Gastroesophageal sphincter (tissue), 4 donors: ENCODE measurements at regions not wholly inside any gene's neighbourhood (a gene's known extent, or its start where the extent isn't known, plus 50 kb on each side); places are given as distances from the start of the nearest gene placed in this dataset.

Source experiments
- ATAC-seq: fragments of 150-250 bp; one replicate; pipeline ENCODE4 v1.9.1; 2016; ENCODE audit warnings: mild to moderate bottlenecking, moderate library complexity
- H3K27ac ChIP-seq, 4 donors: fragments of 200-600 bp; sonication (generic) in 3 of 4; 1 replicate in 3 of 4; 2 replicates in 1 of 4; pipeline ENCODE4 v1.5.1; 2016 to 2019
- H3K27me3 ChIP-seq: fragments of 200-600 bp; sonication (generic); one replicate; pipeline ENCODE4 v1.5.1; 2019
- H3K36me3 ChIP-seq, 2 donors: fragments of 200-600 bp; sonication (generic); one replicate each; pipeline ENCODE4 v1.5.1; 2019; ENCODE audit warnings: control low read depth in 1 of 2
- H3K4me1 ChIP-seq, 3 donors: fragments of 200-600 bp; sonication (generic); 1 replicate in 2 of 3; 2 replicates in 1 of 3; pipeline ENCODE4 v1.5.1; 2016 to 2019; ENCODE audit warnings: control low read depth in 2 of 3
- H3K4me3 ChIP-seq, 2 donors: fragments of 200-600 bp; sonication (generic); one replicate each; pipeline ENCODE4 v1.5.1; 2019; ENCODE audit warnings: mild to moderate bottlenecking in 1 of 2, moderate library complexity in 1 of 2
- H3K9me3 ChIP-seq, 3 donors: fragments of 200-600 bp; sonication (generic); one replicate each; pipeline ENCODE4 v1.5.1; 2017 to 2019; ENCODE audit warnings: control low read depth in 2 of 3
- EP300 ChIP-seq: sonication (generic); formaldehyde crosslinking; IDR thresholded peaks from one replicate; pipeline ENCODE4 v1.6.1; 2017; ENCODE audit warnings: antibody characterized with exemption, mild to moderate bottlenecking
- POLR2A ChIP-seq, 2 donors: fragments of 450-650 bp; IDR thresholded peaks; one replicate each; pipeline ENCODE4 v1.6.1; 2017; ENCODE audit warnings: antibody characterized with exemption in 2 of 2, mild to moderate bottlenecking in 2 of 2, moderate library complexity in 1 of 2
- POLR2AphosphoS5 ChIP-seq: sonication (generic); formaldehyde crosslinking; IDR thresholded peaks from one replicate; pipeline ENCODE4 v1.6.1; 2017; ENCODE audit warnings: antibody characterized with exemption
- WGBS, 2 donors: methylation state at CpG; one replicate each; pipeline ENCODE4 v1.1.5; 2018; ENCODE audit warnings: low coverage in 1 of 2; 5-methylcytosine and 5-hydroxymethylcytosine counted together
- small RNA-seq, 4 donors: library from RNA; depleted of rRNA; stranded (forward); fragments of <200 nt; gene quantifications; one replicate each; pipeline ENCODE3, GENCODE V24; 2016
- TF ChIP-seq, protein P1 (sequence below), 4 experiments: fragments of 200-600 bp in 2 of 4; fragments of 450-650 bp in 2 of 4; sonication (generic) in 1 of 4; IDR thresholded peaks; one replicate each; pipeline ENCODE4 v1.5.1; 2017 to 2019; ENCODE audit warnings: antibody characterized with exemption in 4 of 4, mild to moderate bottlenecking in 2 of 4, moderate library complexity in 2 of 4

DNA sequence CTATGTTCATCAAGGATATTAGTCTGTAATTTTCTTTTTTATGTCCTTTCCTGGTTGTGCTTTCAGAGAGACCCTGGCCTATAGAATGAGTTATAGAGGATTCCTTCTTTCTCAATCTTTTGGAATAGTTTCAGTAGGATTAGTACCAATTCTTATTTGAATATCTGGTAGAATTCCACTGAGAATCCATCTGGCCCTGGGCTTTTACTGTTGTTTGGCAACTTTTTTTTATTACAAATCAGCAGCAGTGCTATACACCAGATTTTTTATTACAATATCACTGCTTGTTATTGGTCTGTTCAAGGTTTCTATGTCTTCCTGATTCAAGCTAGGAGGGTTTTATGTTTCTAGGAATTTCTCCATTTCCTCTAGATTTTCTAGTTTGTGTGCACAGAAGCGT, 50.0 kb upstream of the NRSN1 start:
- WGBS, 2 donors, result 90 to 100% methylated on average over 1 of the region's 1 CpG
- TF ChIP-seq EP300 (no peak), POLR2AphosphoS5 (no peak), POLR2A (IDR thresholded peaks at IDR 0.05) (no peak)
- TF ChIP-seq, protein P1, sequence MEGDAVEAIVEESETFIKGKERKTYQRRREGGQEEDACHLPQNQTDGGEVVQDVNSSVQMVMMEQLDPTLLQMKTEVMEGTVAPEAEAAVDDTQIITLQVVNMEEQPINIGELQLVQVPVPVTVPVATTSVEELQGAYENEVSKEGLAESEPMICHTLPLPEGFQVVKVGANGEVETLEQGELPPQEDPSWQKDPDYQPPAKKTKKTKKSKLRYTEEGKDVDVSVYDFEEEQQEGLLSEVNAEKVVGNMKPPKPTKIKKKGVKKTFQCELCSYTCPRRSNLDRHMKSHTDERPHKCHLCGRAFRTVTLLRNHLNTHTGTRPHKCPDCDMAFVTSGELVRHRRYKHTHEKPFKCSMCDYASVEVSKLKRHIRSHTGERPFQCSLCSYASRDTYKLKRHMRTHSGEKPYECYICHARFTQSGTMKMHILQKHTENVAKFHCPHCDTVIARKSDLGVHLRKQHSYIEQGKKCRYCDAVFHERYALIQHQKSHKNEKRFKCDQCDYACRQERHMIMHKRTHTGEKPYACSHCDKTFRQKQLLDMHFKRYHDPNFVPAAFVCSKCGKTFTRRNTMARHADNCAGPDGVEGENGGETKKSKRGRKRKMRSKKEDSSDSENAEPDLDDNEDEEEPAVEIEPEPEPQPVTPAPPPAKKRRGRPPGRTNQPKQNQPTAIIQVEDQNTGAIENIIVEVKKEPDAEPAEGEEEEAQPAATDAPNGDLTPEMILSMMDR (IDR thresholded peaks at IDR 0.05), result no peak
- Histone ChIP-seq H3K9me3 (no peaks in the 10 kb centered on the region), H3K27ac (no peak overlapping the region), H3K4me1 (no peaks in the 10 kb centered on the region), H3K36me3 (no peaks in the 10 kb centered on the region), H3K4me3 (no peak overlapping the region), H3K27me3 (no peaks in the 10 kb centered on the region)
- ATAC-seq, result no peak

Small RNA genes lying in the stretch of these regions (small RNA-seq; reads per million reads assigned to genes)
- gene AL133270.1 (0 reads per million in 4 donors), gene RNU6-1060P (0 reads per million in 4 donors), gene SPTLC1P2 (0 reads per million in 4 donors)
